Heart left ventricle (tissue), 13 donors: ENCODE measurements at regions not wholly inside any gene's neighbourhood (a gene's known extent, or its start where the extent isn't known, plus 50 kb on each side); places are given as distances from the start of the nearest gene placed in this dataset.

Source experiments
- POLR2A ChIP-seq, 2 donors: fragments of 450-650 bp; IDR thresholded peaks; one replicate each; pipeline ENCODE4 v1.6.1; 2017; ENCODE audit warnings: antibody characterized with exemption in 2 of 2, mild to moderate bottlenecking in 2 of 2, moderate library complexity in 2 of 2
- TF ChIP-seq, protein P1 (sequence below), 12 donors: fragments of 200-600 bp; sonication (generic) in 4 of 12; IDR thresholded peaks; one replicate each; pipeline versions ENCODE4 v1.5.0 to v1.8.0; 2018 to 2022; ENCODE audit warnings: antibody characterized with exemption in 12 of 12, mild to moderate bottlenecking in 5 of 12
- donor health status: ischemic (EF 13 %, LVEDD 7.1; RV severe dilation, severe dysfunction).
- donor health status: DM: no; HTN: yes; CAD: no.
- donor health status: DM: no; HTN: no; CAD: no.
- donor health status: ischemic (EF 25% LVEDD 6.9; RV normal size, moderate dysfunction).
- donor health status: ischemic (EF 25% LVEDD 5.7; RV mildly dilated, moderate dysfunction).
- donor health status: ischemic (EF 35%, LVEDD 5.7; RV mildly dilated, moderate dysfunction).
- donor health status: nonischemic (EF 11% LVEDD 7.7; RV severe dilation, severe dysfunction).
- donor health status: DM: yes; HTN: yes; CAD: no.
- donor health status: PGD.
- donor health status: ischemic (EF 29% LVEDD 5.4; RV normal size, mild dysfunction).
- donor health status: nonischemic (EF 23%, LVEDD 6.1; RV moderate dilation, normal function).

DNA sequence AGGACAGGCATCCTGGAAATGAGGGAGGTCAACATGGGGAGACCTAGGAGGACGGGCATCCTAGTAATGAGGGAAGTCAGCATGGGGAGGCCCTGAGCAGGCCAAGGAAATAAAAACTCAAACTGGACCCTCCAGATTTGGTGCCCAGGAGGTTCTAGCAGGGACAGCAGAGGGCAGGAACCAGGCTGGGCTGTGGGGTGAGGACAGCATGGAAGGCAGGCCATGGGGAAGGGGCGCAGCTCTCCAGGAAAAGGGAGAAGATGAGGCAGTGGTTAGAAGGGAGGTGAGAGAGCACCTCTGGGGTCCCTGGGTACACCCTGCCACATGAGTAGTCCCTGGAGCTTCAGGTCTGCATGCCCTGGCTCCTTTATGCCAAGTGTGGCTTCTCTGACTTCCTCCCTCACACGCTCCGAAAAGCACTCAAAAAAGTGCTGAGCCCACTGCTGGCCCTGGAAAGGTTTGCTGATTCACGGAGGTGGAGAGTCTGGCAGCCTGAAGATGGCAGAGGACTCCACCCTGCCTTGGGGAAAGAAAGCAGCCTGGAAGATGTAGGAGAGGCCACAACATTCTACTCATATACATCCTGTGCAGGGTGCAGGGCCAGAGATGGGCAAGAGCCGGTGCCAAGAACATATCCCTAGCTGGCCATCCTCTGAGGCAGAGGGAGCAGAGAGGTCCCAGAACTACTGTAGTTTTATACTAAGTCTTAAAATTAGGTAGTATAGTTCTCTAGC is 154.9 kb downstream of the MRPL14 start:
- TF ChIP-seq, protein P1, sequence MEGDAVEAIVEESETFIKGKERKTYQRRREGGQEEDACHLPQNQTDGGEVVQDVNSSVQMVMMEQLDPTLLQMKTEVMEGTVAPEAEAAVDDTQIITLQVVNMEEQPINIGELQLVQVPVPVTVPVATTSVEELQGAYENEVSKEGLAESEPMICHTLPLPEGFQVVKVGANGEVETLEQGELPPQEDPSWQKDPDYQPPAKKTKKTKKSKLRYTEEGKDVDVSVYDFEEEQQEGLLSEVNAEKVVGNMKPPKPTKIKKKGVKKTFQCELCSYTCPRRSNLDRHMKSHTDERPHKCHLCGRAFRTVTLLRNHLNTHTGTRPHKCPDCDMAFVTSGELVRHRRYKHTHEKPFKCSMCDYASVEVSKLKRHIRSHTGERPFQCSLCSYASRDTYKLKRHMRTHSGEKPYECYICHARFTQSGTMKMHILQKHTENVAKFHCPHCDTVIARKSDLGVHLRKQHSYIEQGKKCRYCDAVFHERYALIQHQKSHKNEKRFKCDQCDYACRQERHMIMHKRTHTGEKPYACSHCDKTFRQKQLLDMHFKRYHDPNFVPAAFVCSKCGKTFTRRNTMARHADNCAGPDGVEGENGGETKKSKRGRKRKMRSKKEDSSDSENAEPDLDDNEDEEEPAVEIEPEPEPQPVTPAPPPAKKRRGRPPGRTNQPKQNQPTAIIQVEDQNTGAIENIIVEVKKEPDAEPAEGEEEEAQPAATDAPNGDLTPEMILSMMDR (IDR thresholded peaks at IDR 0.05), result no peak
- TF ChIP-seq POLR2A (IDR thresholded peaks at IDR 0.05), result no peak
